ENCODE measurements at regions not wholly inside any gene's neighbourhood (a gene's known extent, or its start where the extent isn't known, plus 50 kb on each side); places are given as distances from the start of the nearest gene placed in this dataset.

GRCh38 chr4:125115941-125116340 lies 198.8 kb upstream of the FAT4 start:
- Mint-ChIP-seq H3K4me1 (no peaks in the 10 kb centered on the region), H3K9me3 (peaks cover 5% of the 10 kb centered on the region), H3K27me3 (no peaks in the 10 kb centered on the region), H3K27ac (no peak overlapping the region), H3K36me3 (ENCODE audit: low read depth) (no peaks in the 10 kb centered on the region), H3K4me3 (no peak overlapping the region)
- DNase-seq, result no peak
- no peak for ATAC-seq

- Mint-ChIP-seq H3K27me3 (no peaks in the 10 kb centered on the region), H3K4me3 (no peak overlapping the region), H3K9me3 (peaks cover 5% of the 10 kb centered on the region), H3K4me1 (no peaks in the 10 kb centered on the region), H3K36me3 (ENCODE audit: low read depth) (no peaks in the 10 kb centered on the region), H3K27ac (no peak overlapping the region)
- ATAC-seq (no peak), DNase-seq (no peak)
These were observed 199.3 kb upstream of the FAT4 start for GRCh38 chr4:125115476-125115875.

GRCh38 chr4:125112536-125112935 lies 202.2 kb upstream of the FAT4 start:
- no peaks in the 10 kb centered on the region for H3K36me3 Mint-ChIP-seq (ENCODE audit: low read depth)
- ATAC-seq, result no peak
- H3K4me3 Mint-ChIP-seq, result no peak overlapping the region
- peaks cover 6% of the 10 kb centered on the region for H3K9me3 Mint-ChIP-seq
- H3K4me1 Mint-ChIP-seq, result no peaks in the 10 kb centered on the region
- H3K27ac Mint-ChIP-seq, result no peak overlapping the region
- DNase-seq, result no peak
- no peaks in the 10 kb centered on the region for H3K27me3 Mint-ChIP-seq

- H3K27me3 Mint-ChIP-seq, result no peaks in the 10 kb centered on the region
- no peak overlapping the region for H3K27ac Mint-ChIP-seq
- no peaks in the 10 kb centered on the region for H3K4me1 Mint-ChIP-seq
- no peak for ATAC-seq
- H3K4me3 Mint-ChIP-seq, result no peak overlapping the region
- no peak for DNase-seq
- H3K9me3 Mint-ChIP-seq, result peaks cover 10% of the 10 kb centered on the region
- no peaks in the 10 kb centered on the region for H3K36me3 Mint-ChIP-seq (ENCODE audit: low read depth)
These were observed 203.4 kb upstream of the FAT4 start for GRCh38 chr4:125111323-125111722.

- Mint-ChIP-seq H3K36me3 (ENCODE audit: low read depth) (no peaks in the 10 kb centered on the region), H3K4me3 (no peak overlapping the region), H3K27ac (no peak overlapping the region), H3K4me1 (no peaks in the 10 kb centered on the region), H3K27me3 (no peaks in the 10 kb centered on the region), H3K9me3 (peaks cover 5% of the 10 kb centered on the region)
- DNase-seq, result no peak
- no peak for ATAC-seq
These were observed 209.2 kb upstream of the FAT4 start for GRCh38 chr4:125105561-125105960.

- no peak overlapping the region for H3K4me3 Mint-ChIP-seq
These were observed 210.1 kb upstream of the FAT4 start for GRCh38 chr4:125104616-125105015.

GRCh38 chr4:125101719-125102118 lies 213.0 kb upstream of the FAT4 start:
- DNase-seq (no peak), ATAC-seq (no peak)
- no peaks in the 10 kb centered on the region for H3K27me3 Mint-ChIP-seq
- H3K9me3 Mint-ChIP-seq, result no peaks in the 10 kb centered on the region
- H3K4me3 Mint-ChIP-seq, result no peak overlapping the region
- no peaks in the 10 kb centered on the region for H3K36me3 Mint-ChIP-seq (ENCODE audit: low read depth)
- no peak overlapping the region for H3K27ac Mint-ChIP-seq
- no peaks in the 10 kb centered on the region for H3K4me1 Mint-ChIP-seq

More at GRCh38 chr4:125104616-125105015, 210.1 kb upstream of the FAT4 start:
- H3K36me3 Mint-ChIP-seq (ENCODE audit: low read depth), result no peaks in the 10 kb centered on the region
- no peak for ATAC-seq
- H3K9me3 Mint-ChIP-seq, result peaks cover 5% of the 10 kb centered on the region
- H3K27me3 Mint-ChIP-seq, result no peaks in the 10 kb centered on the region
- no peaks in the 10 kb centered on the region for H3K4me1 Mint-ChIP-seq
- no peak for DNase-seq
- no peak overlapping the region for H3K27ac Mint-ChIP-seq

- Mint-ChIP-seq H3K4me1 (no peaks in the 10 kb centered on the region), H3K36me3 (ENCODE audit: low read depth) (no peaks in the 10 kb centered on the region), H3K4me3 (no peak overlapping the region), H3K27ac (no peak overlapping the region), H3K27me3 (no peaks in the 10 kb centered on the region), H3K9me3 (no peaks in the 10 kb centered on the region)
- ATAC-seq, result no peak
- no peak for DNase-seq
These were observed 217.0 kb upstream of the FAT4 start for GRCh38 chr4:125097729-125098128.

GRCh38 chr4:125096662-125097061 lies 218.1 kb upstream of the FAT4 start:
- no peak for ATAC-seq
- no peak for DNase-seq
- Mint-ChIP-seq H3K9me3 (no peaks in the 10 kb centered on the region), H3K4me3 (no peak overlapping the region), H3K27ac (no peak overlapping the region), H3K27me3 (no peaks in the 10 kb centered on the region), H3K36me3 (ENCODE audit: low read depth) (no peaks in the 10 kb centered on the region), H3K4me1 (no peaks in the 10 kb centered on the region)

GRCh38 chr4:125091541-125091940 lies 223.2 kb upstream of the FAT4 start:
- Mint-ChIP-seq H3K27ac (no peak overlapping the region), H3K4me1 (no peaks in the 10 kb centered on the region), H3K36me3 (ENCODE audit: low read depth) (no peaks in the 10 kb centered on the region), H3K9me3 (no peaks in the 10 kb centered on the region), H3K27me3 (no peaks in the 10 kb centered on the region), H3K4me3 (no peak overlapping the region)
- no peak for DNase-seq
- ATAC-seq, result no peak

GRCh38 chr4:125091101-125091500 lies 223.7 kb upstream of the FAT4 start:
- Mint-ChIP-seq H3K4me3 (no peak overlapping the region), H3K27me3 (no peaks in the 10 kb centered on the region), H3K4me1 (no peaks in the 10 kb centered on the region), H3K36me3 (ENCODE audit: low read depth) (no peaks in the 10 kb centered on the region), H3K9me3 (no peaks in the 10 kb centered on the region), H3K27ac (no peak overlapping the region)
- DNase-seq, result no peak
- no peak for ATAC-seq

GRCh38 chr4:125084608-125085007 lies 230.1 kb upstream of the FAT4 start:
- H3K4me1 Mint-ChIP-seq, result no peaks in the 10 kb centered on the region
- no peak for DNase-seq
- no peaks in the 10 kb centered on the region for H3K9me3 Mint-ChIP-seq
- no peaks in the 10 kb centered on the region for H3K36me3 Mint-ChIP-seq (ENCODE audit: low read depth)
- no peak overlapping the region for H3K27ac Mint-ChIP-seq
- no peak overlapping the region for H3K4me3 Mint-ChIP-seq
- H3K27me3 Mint-ChIP-seq, result no peaks in the 10 kb centered on the region
- no peak for ATAC-seq

GRCh38 chr4:125082729-125083417 lies 231.9 kb upstream of the FAT4 start:
- H3K9me3 Mint-ChIP-seq, result no peaks in the 10 kb centered on the region

GRCh38 chr4:125072269-125072668 lies 242.5 kb upstream of the FAT4 start:
- DNase-seq (no peak), ATAC-seq (no peak)
- Mint-ChIP-seq H3K36me3 (ENCODE audit: low read depth) (no peaks in the 10 kb centered on the region), H3K4me1 (no peaks in the 10 kb centered on the region), H3K9me3 (peaks cover 8% of the 10 kb centered on the region), H3K27me3 (no peaks in the 10 kb centered on the region), H3K4me3 (no peak overlapping the region), H3K27ac (no peak overlapping the region)

More at GRCh38 chr4:125082729-125083417, 231.9 kb upstream of the FAT4 start:
- Mint-ChIP-seq H3K4me3 (no peak overlapping the region), H3K27ac (no peak overlapping the region), H3K36me3 (ENCODE audit: low read depth) (no peaks in the 10 kb centered on the region), H3K27me3 (no peaks in the 10 kb centered on the region), H3K4me1 (no peaks in the 10 kb centered on the region)
- DNase-seq (no peak), ATAC-seq (no peak)

GRCh38 chr4:125070861-125071260 lies 243.9 kb upstream of the FAT4 start:
- Mint-ChIP-seq H3K36me3 (ENCODE audit: low read depth) (no peaks in the 10 kb centered on the region), H3K4me3 (no peak overlapping the region), H3K27me3 (no peaks in the 10 kb centered on the region), H3K9me3 (peaks cover 6% of the 10 kb centered on the region), H3K4me1 (no peaks in the 10 kb centered on the region), H3K27ac (no peak overlapping the region)
- DNase-seq, result no peak
- no peak for ATAC-seq
